ENCODE measurements at regions not wholly inside any gene's neighbourhood (a gene's known extent, or its start where the extent isn't known, plus 50 kb on each side); places are given as distances from the start of the nearest gene placed in this dataset.

DNA sequence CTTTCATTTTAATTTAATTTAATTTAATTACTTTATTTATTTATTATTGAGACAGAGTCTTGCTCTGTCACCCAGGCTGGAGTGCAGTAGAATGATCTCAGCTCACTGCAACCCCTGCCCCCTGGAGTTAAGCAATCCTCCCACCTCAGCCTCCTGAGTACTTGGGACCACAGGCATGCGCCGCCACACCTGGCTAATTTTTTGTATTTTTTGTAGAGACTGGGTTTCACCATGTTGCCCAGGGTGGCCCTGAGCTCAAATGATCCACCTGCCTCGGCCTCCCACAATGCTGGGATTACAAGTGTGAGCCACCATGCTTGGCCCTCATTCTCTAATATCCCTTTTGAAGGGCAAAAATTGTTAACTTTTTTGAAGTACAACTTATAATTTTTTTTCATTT is 92.9 kb downstream of the XRCC2 start:
- TF ChIP-seq, protein P1, sequence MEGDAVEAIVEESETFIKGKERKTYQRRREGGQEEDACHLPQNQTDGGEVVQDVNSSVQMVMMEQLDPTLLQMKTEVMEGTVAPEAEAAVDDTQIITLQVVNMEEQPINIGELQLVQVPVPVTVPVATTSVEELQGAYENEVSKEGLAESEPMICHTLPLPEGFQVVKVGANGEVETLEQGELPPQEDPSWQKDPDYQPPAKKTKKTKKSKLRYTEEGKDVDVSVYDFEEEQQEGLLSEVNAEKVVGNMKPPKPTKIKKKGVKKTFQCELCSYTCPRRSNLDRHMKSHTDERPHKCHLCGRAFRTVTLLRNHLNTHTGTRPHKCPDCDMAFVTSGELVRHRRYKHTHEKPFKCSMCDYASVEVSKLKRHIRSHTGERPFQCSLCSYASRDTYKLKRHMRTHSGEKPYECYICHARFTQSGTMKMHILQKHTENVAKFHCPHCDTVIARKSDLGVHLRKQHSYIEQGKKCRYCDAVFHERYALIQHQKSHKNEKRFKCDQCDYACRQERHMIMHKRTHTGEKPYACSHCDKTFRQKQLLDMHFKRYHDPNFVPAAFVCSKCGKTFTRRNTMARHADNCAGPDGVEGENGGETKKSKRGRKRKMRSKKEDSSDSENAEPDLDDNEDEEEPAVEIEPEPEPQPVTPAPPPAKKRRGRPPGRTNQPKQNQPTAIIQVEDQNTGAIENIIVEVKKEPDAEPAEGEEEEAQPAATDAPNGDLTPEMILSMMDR (IDR thresholded peaks at IDR 0.05), result no peak
- TF ChIP-seq EP300 (IDR thresholded peaks at IDR 0.05; ENCODE audit: low read depth), result no peak
- no peak for TF ChIP-seq POLR2A (IDR thresholded peaks at IDR 0.05)

Data from transverse colon (tissue), 3 donors.